Lower lobe of right lung (tissue), 2 donors: ENCODE measurements at regions not wholly inside any gene's neighbourhood (a gene's known extent, or its start where the extent isn't known, plus 50 kb on each side); places are given as distances from the start of the nearest gene placed in this dataset.

Experiments
- ATAC-seq, 2 donors: fragments of 200-7000 bp; cut with Tn5 transposase; one replicate each; pipeline ENCODE4 v1.9.1; 2020 to 2022; ENCODE audit warnings: mild to moderate bottlenecking in 2 of 2, moderate library complexity in 2 of 2
- DNase-seq: peaks from one replicate; pipeline ENCODE4 v3.0.0-alpha.2; 2020
- H3K27ac ChIP-seq: fragments of 200-600 bp; one replicate; pipeline ENCODE4 v1.8.0; 2022
- H3K27me3 ChIP-seq: fragments of 200-600 bp; one replicate; pipeline ENCODE4 v1.8.0; 2022; ENCODE audit warnings: low read depth
- H3K36me3 ChIP-seq: fragments of 200-600 bp; one replicate; pipeline ENCODE4 v1.8.0; 2022; ENCODE audit warnings: mild to moderate bottlenecking
- H3K4me1 ChIP-seq: fragments of 200-600 bp; one replicate; pipeline ENCODE4 v1.8.0; 2022
- H3K4me3 ChIP-seq: fragments of 200-600 bp; one replicate; pipeline ENCODE4 v1.8.0; 2022; ENCODE audit warnings: mild to moderate bottlenecking
- H3K9me3 ChIP-seq: fragments of 200-600 bp; one replicate; pipeline ENCODE4 v1.8.0; 2022
- intact Hi-C: fragments of 100-400 bp; cut with DNase I; formaldehyde crosslinking; loops from one replicate; pipeline ENCODE4 v1.11.0; 2022
- TF ChIP-seq, protein P1 (sequence below): fragments of 200-600 bp; IDR thresholded peaks from one replicate; pipeline ENCODE4 v1.8.0; 2022; ENCODE audit warnings: antibody characterized with exemption, mild to moderate bottlenecking
- donor health status: DM: no; HTN: yes; CAD: no; lungs with severe emphysema.

- no peak for ATAC-seq
- H3K27ac ChIP-seq = no peak overlapping the region
Observed at GRCh38 chr4:57658188-57658587, 548.0 kb upstream of the IGFBP7 start.

GRCh38 chr4:57655342-57655741, 545.2 kb upstream of the IGFBP7 start:
- no peaks in the 10 kb centered on the region for H3K9me3 ChIP-seq
- no peak for ATAC-seq
- H3K27me3 ChIP-seq = no peaks in the 10 kb centered on the region
- H3K4me1 ChIP-seq = no peaks in the 10 kb centered on the region
- DNase-seq = no peak
- TF ChIP-seq, protein P1, sequence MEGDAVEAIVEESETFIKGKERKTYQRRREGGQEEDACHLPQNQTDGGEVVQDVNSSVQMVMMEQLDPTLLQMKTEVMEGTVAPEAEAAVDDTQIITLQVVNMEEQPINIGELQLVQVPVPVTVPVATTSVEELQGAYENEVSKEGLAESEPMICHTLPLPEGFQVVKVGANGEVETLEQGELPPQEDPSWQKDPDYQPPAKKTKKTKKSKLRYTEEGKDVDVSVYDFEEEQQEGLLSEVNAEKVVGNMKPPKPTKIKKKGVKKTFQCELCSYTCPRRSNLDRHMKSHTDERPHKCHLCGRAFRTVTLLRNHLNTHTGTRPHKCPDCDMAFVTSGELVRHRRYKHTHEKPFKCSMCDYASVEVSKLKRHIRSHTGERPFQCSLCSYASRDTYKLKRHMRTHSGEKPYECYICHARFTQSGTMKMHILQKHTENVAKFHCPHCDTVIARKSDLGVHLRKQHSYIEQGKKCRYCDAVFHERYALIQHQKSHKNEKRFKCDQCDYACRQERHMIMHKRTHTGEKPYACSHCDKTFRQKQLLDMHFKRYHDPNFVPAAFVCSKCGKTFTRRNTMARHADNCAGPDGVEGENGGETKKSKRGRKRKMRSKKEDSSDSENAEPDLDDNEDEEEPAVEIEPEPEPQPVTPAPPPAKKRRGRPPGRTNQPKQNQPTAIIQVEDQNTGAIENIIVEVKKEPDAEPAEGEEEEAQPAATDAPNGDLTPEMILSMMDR = no peak
- no peaks in the 10 kb centered on the region for H3K36me3 ChIP-seq
- no peak overlapping the region for H3K4me3 ChIP-seq
- intact Hi-C loops = no loop called here
- no peak overlapping the region for H3K27ac ChIP-seq

More at GRCh38 chr4:57658188-57658587, 548.0 kb upstream of the IGFBP7 start:
- no peak for DNase-seq
- intact Hi-C loops = no loop called here
- Histone ChIP-seq H3K36me3 (no peaks in the 10 kb centered on the region), H3K27me3 (no peaks in the 10 kb centered on the region), H3K4me3 (no peak overlapping the region), H3K9me3 (no peaks in the 10 kb centered on the region), H3K4me1 (no peaks in the 10 kb centered on the region)
- TF ChIP-seq, protein P1 = no peak

- no peaks in the 10 kb centered on the region for H3K9me3 ChIP-seq
- intact Hi-C loops = no loop called here
- DNase-seq = no peak
- no peak overlapping the region for H3K4me3 ChIP-seq
- H3K36me3 ChIP-seq = no peaks in the 10 kb centered on the region
- TF ChIP-seq, protein P1 = no peak
- H3K27me3 ChIP-seq = no peaks in the 10 kb centered on the region
- no peak overlapping the region for H3K27ac ChIP-seq
- no peak for ATAC-seq
- no peaks in the 10 kb centered on the region for H3K4me1 ChIP-seq
Observed at GRCh38 chr4:57652779-57653178, 542.6 kb upstream of the IGFBP7 start.

- Histone ChIP-seq H3K9me3 (no peaks in the 10 kb centered on the region), H3K4me1 (no peaks in the 10 kb centered on the region), H3K27me3 (no peaks in the 10 kb centered on the region), H3K36me3 (no peaks in the 10 kb centered on the region), H3K4me3 (no peak overlapping the region), H3K27ac (no peak overlapping the region)
- DNase-seq = no peak
- no peak for ATAC-seq
- TF ChIP-seq, protein P1 = no peak
- intact Hi-C loops = no loop called here
Observed at GRCh38 chr4:57640391-57641100, 530.4 kb upstream of the IGFBP7 start.

DNA sequence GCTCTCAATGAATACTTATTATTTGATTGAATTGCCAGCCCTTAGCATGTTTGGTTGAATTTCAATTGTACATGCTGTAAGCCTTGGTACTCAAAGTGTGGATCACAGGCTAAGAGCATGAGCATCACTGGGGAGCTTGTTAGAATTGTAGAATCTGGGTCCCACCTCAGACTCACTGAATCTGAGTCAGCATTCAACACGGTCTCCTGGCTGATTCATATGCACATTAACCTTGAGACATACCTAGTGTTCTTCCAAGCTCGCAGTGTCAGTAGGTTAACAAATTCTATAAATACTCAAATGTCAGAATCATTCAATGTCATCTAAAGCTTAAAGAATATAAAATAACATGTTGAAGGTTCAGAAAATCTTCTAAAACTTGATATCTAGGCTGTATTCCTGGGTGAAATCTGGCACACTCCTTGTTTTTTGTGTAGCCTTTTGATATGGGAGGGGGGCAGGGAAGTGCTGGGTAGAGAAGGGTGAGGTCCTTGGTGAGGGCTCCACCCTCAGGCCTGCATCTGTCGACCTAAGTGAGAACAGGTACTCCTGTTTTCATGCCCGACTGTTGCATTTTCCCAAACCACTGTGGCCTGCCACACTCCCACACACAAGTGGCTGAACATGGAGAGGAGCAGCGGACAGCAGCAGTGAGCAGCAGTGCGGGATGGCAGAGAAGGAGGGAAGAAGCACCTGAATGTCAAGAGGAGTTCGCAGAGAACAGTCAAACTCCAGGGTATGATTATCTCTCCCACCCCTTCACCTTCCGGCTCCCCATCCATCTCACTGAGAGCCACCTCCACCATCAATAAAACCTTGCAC, 529.6 kb upstream of the IGFBP7 start:
- H3K9me3 ChIP-seq = no peaks in the 10 kb centered on the region
- H3K36me3 ChIP-seq = no peaks in the 10 kb centered on the region
- no peak overlapping the region for H3K4me3 ChIP-seq
- H3K4me1 ChIP-seq = no peaks in the 10 kb centered on the region
- DNase-seq (no peak), ATAC-seq (no peak)
- H3K27me3 ChIP-seq = no peaks in the 10 kb centered on the region
- no peak overlapping the region for H3K27ac ChIP-seq
- TF ChIP-seq, protein P1 = no peak
- intact Hi-C loops = no loop called here
